ENCODE measurements at regions not wholly inside any gene's neighbourhood (a gene's known extent, or its start where the extent isn't known, plus 50 kb on each side); places are given as distances from the start of the nearest gene placed in this dataset.
A peak's percentile ranks its signal among the peaks of the same experiment; 100 is the strongest.

- Histone ChIP-seq H3K4me2 (no peak overlapping the region), H3K9me3 (ENCODE audit: low read depth) (peaks cover 6% of the 10 kb centered on the region), H2AFZ (replicated peaks) (no peak overlapping the region), H3K4me1 (no peaks in the 10 kb centered on the region), H3K27ac (no peak overlapping the region), H3K27me3 (no peaks in the 10 kb centered on the region), H4K20me1 (ENCODE audit: low read depth) (no peaks in the 10 kb centered on the region), H3K36me3 (no peaks in the 10 kb centered on the region), H3K9ac (no peak overlapping the region), H3K79me2 (ENCODE audit: low read depth) (no peaks in the 10 kb centered on the region), H3F3A (ENCODE audit: low read depth) (no peaks in the 10 kb centered on the region), H3K4me3 (no peak overlapping the region)
- H3K4me3 Mint-ChIP-seq, result no peak overlapping the region
- no peak for DNase-seq (ENCODE audit: low spot score)
- no peaks in the 10 kb centered on the region for H3K27me3 Mint-ChIP-seq (ENCODE audit: insufficient read depth, low read depth)
- no peaks in the 10 kb centered on the region for H3K36me3 Mint-ChIP-seq
- peaks cover 3% of the 10 kb centered on the region for H3K9me3 Mint-ChIP-seq
- no peaks in the 10 kb centered on the region for H3K4me1 Mint-ChIP-seq
- no peak overlapping the region for H3K27ac Mint-ChIP-seq
- TF ChIP-seq CTCF (IDR thresholded peaks at IDR 0.05) (no peak), EZH2phosphoT487 (IDR thresholded peaks at IDR 0.05) (no peak), EZH2 (IDR thresholded peaks at IDR 0.05) (no peak)
These were observed 306.5 kb downstream of the MAGEB5 start for GRCh38 chrX:26522501-26522900.

GRCh38 chrX:26511589-26512363 lies 295.8 kb downstream of the MAGEB5 start:
- Histone ChIP-seq H3K9me3 (ENCODE audit: low read depth) (no peaks in the 10 kb centered on the region), H3K36me3 (no peaks in the 10 kb centered on the region), H3K27me3 (no peaks in the 10 kb centered on the region), H3K27ac (no peak overlapping the region), H3K4me1 (no peaks in the 10 kb centered on the region), H3K4me3 (no peak overlapping the region), H3F3A (ENCODE audit: low read depth) (no peaks in the 10 kb centered on the region), H4K20me1 (ENCODE audit: low read depth) (no peaks in the 10 kb centered on the region), H3K4me2 (no peak overlapping the region), H3K79me2 (ENCODE audit: low read depth) (no peaks in the 10 kb centered on the region), H2AFZ (replicated peaks) (no peak overlapping the region), H3K9ac (no peak overlapping the region)
- H3K4me1 Mint-ChIP-seq, result no peaks in the 10 kb centered on the region
- H3K9me3 Mint-ChIP-seq, result no peaks in the 10 kb centered on the region
- no peak for DNase-seq (ENCODE audit: low spot score)
- no peaks in the 10 kb centered on the region for H3K36me3 Mint-ChIP-seq
- TF ChIP-seq EZH2 (IDR thresholded peaks at IDR 0.05) (no peak), EZH2phosphoT487 (IDR thresholded peaks at IDR 0.05) (no peak), CTCF (IDR thresholded peaks at IDR 0.05) (no peak)
- H3K27ac Mint-ChIP-seq, result no peak overlapping the region
- H3K4me3 Mint-ChIP-seq, result no peak overlapping the region
- H3K27me3 Mint-ChIP-seq (ENCODE audit: insufficient read depth, low read depth), result no peaks in the 10 kb centered on the region

GRCh38 chrX:26470941-26471340 lies 255.0 kb downstream of the MAGEB5 start:
- H3K9me3 ChIP-seq (ENCODE audit: low read depth), result no peaks in the 10 kb centered on the region

More at GRCh38 chrX:26470941-26471340, 255.0 kb downstream of the MAGEB5 start:
- Histone ChIP-seq H3K79me2 (ENCODE audit: low read depth) (no peaks in the 10 kb centered on the region), H3F3A (ENCODE audit: low read depth) (no peaks in the 10 kb centered on the region), H2AFZ (replicated peaks) (no peak overlapping the region), H3K4me2 (no peak overlapping the region), H3K4me3 (no peak overlapping the region), H3K27ac (no peak overlapping the region), H3K36me3 (no peaks in the 10 kb centered on the region), H3K27me3 (no peaks in the 10 kb centered on the region), H3K9ac (no peak overlapping the region), H4K20me1 (ENCODE audit: low read depth) (no peaks in the 10 kb centered on the region), H3K4me1 (no peaks in the 10 kb centered on the region)
- H3K4me3 Mint-ChIP-seq, result no peak overlapping the region
- peak; percentile 10 for DNase-seq (ENCODE audit: low spot score)
- H3K4me1 Mint-ChIP-seq, result no peaks in the 10 kb centered on the region
- H3K36me3 Mint-ChIP-seq, result no peaks in the 10 kb centered on the region
- TF ChIP-seq EZH2 (IDR thresholded peaks at IDR 0.05) (no peak), CTCF (IDR thresholded peaks at IDR 0.05) (no peak), EZH2phosphoT487 (IDR thresholded peaks at IDR 0.05) (no peak)
- H3K27me3 Mint-ChIP-seq (ENCODE audit: insufficient read depth, low read depth), result no peaks in the 10 kb centered on the region
- H3K9me3 Mint-ChIP-seq, result peaks cover 4% of the 10 kb centered on the region
- H3K27ac Mint-ChIP-seq, result no peak overlapping the region

Measured in neural progenitor cell (in vitro differentiated cells).